SJSA1 (cell line): ENCODE measurements at regions not wholly inside any gene's neighbourhood (a gene's known extent, or its start where the extent isn't known, plus 50 kb on each side); places are given as distances from the start of the nearest gene placed in this dataset.
"Not testable (repeated sequence)": the region's sequence is repeated elsewhere in the genome, so short reads cannot be mapped to it uniquely, and the experiment has no call there.

Experiments used
- DNase-seq, 2 experiments: peaks; one replicate each; pipeline ENCODE4 v3.0.0-alpha.2; 2015 to 2020; ENCODE audit warnings: low spot score in 2 of 2, low read depth in 1 of 2
- H3K27ac ChIP-seq: fragments of 250-450 bp; sonication (Bioruptor Pico); 2 replicates; pipeline ENCODE4 v1.5.1; 2020; ENCODE audit warnings: mild to moderate bottlenecking, moderate library complexity
- H3K27me3 ChIP-seq: fragments of 250-450 bp; sonication (Bioruptor Pico); replicated peaks from 2 replicates; pipeline ENCODE4 v1.5.1; 2020; ENCODE audit warnings: mild to moderate bottlenecking, moderate library complexity
- H3K36me3 ChIP-seq: fragments of 250-450 bp; sonication (Bioruptor Pico); 2 replicates; pipeline ENCODE4 v1.5.1; 2020; ENCODE audit warnings: mild to moderate bottlenecking
- H3K4me1 ChIP-seq: fragments of 250-450 bp; sonication (Bioruptor Pico); replicated peaks from 2 replicates; pipeline ENCODE4 v1.6.1; 2021; ENCODE audit warnings: mild to moderate bottlenecking
- H3K4me3 ChIP-seq: fragments of 250-450 bp; sonication (Bioruptor Pico); 2 replicates; pipeline ENCODE4 v1.5.1; 2020; ENCODE audit warnings: mild to moderate bottlenecking
- H3K9me3 ChIP-seq: fragments of 250-450 bp; sonication (Bioruptor Pico); replicated peaks from 2 replicates; pipeline ENCODE4 v1.5.1; 2020; ENCODE audit warnings: mild to moderate bottlenecking

- DNase-seq = peak in 1 of 2 experiments; percentile 3
- H3K4me1 ChIP-seq, H3K9me3 ChIP-seq, H3K27me3 ChIP-seq, H3K36me3 ChIP-seq, H3K27ac ChIP-seq, H3K4me3 ChIP-seq: not testable (repeated sequence)
Observed at GRCh38 chr5:86305050-86305449, 312.7 kb upstream of the COX7C start.

GRCh38 chr5:86314951-86315350 lies 302.8 kb upstream of the COX7C start:
- Histone ChIP-seq H3K4me1 (no peaks in the 10 kb centered on the region), H3K36me3 (no peaks in the 10 kb centered on the region), H3K27me3 (no peaks in the 10 kb centered on the region), H3K27ac (no peak overlapping the region), H3K9me3 (no peaks in the 10 kb centered on the region), H3K4me3 (no peak overlapping the region)
- no peak for DNase-seq

- Histone ChIP-seq H3K4me3 (no peak overlapping the region), H3K4me1 (no peaks in the 10 kb centered on the region), H3K36me3 (no peaks in the 10 kb centered on the region), H3K27me3 (no peaks in the 10 kb centered on the region), H3K9me3 (no peaks in the 10 kb centered on the region), H3K27ac (no peak overlapping the region)
- DNase-seq = no peak
Observed at GRCh38 chr5:86320266-86320665, 297.5 kb upstream of the COX7C start.

GRCh38 chr5:86329318-86329717 lies 288.4 kb upstream of the COX7C start:
- Histone ChIP-seq H3K36me3 (no peaks in the 10 kb centered on the region), H3K4me1 (no peaks in the 10 kb centered on the region), H3K9me3 (no peaks in the 10 kb centered on the region), H3K27ac (no peak overlapping the region), H3K27me3 (no peaks in the 10 kb centered on the region), H3K4me3 (no peak overlapping the region)
- no peak for DNase-seq

GRCh38 chr5:86330736-86331135 lies 287.0 kb upstream of the COX7C start:
- Histone ChIP-seq H3K4me1 (no peaks in the 10 kb centered on the region), H3K4me3 (no peak overlapping the region), H3K27me3 (no peaks in the 10 kb centered on the region), H3K9me3 (no peaks in the 10 kb centered on the region), H3K36me3 (no peaks in the 10 kb centered on the region), H3K27ac (no peak overlapping the region)
- DNase-seq = no peak

GRCh38 chr5:86332851-86333250 lies 284.9 kb upstream of the COX7C start:
- H3K4me1 ChIP-seq = no peaks in the 10 kb centered on the region
- H3K9me3 ChIP-seq = no peaks in the 10 kb centered on the region
- H3K36me3 ChIP-seq = no peaks in the 10 kb centered on the region
- no peak for DNase-seq
- no peaks in the 10 kb centered on the region; the same call in 1 of the 2 replicates for H3K27me3 ChIP-seq
- H3K27ac ChIP-seq = no peak overlapping the region
- H3K4me3 ChIP-seq = no peak overlapping the region

- H3K36me3 ChIP-seq = no peaks in the 10 kb centered on the region
- H3K27me3 ChIP-seq = no peaks in the 10 kb centered on the region; the same call in 1 of the 2 replicates
- no peaks in the 10 kb centered on the region for H3K4me1 ChIP-seq
- no peak overlapping the region for H3K4me3 ChIP-seq
- H3K27ac ChIP-seq = no peak overlapping the region
- DNase-seq = no peak
- no peaks in the 10 kb centered on the region for H3K9me3 ChIP-seq
Observed at GRCh38 chr5:86337667-86338460, 279.9 kb upstream of the COX7C start.

GRCh38 chr5:86354664-86355063 lies 263.1 kb upstream of the COX7C start:
- Histone ChIP-seq H3K4me1 (no peaks in the 10 kb centered on the region), H3K27ac (no peak overlapping the region), H3K4me3 (no peak overlapping the region), H3K9me3 (no peaks in the 10 kb centered on the region), H3K27me3 (no peaks in the 10 kb centered on the region), H3K36me3 (no peaks in the 10 kb centered on the region)
- no peak for DNase-seq

GRCh38 chr5:86360801-86361200 lies 256.9 kb upstream of the COX7C start:
- DNase-seq = no peak
- Histone ChIP-seq H3K36me3 (no peaks in the 10 kb centered on the region), H3K4me1 (no peaks in the 10 kb centered on the region), H3K27ac (no peak overlapping the region), H3K4me3 (no peak overlapping the region), H3K9me3 (no peaks in the 10 kb centered on the region), H3K27me3 (no peaks in the 10 kb centered on the region)

- Histone ChIP-seq H3K4me3 (no peak overlapping the region), H3K27me3 (no peaks in the 10 kb centered on the region), H3K36me3 (no peaks in the 10 kb centered on the region), H3K4me1 (no peaks in the 10 kb centered on the region), H3K9me3 (no peaks in the 10 kb centered on the region), H3K27ac (no peak overlapping the region)
- no peak for DNase-seq
Observed at GRCh38 chr5:86371061-86371460, 246.7 kb upstream of the COX7C start.

GRCh38 chr5:86374611-86375010 lies 243.1 kb upstream of the COX7C start:
- H3K9me3 ChIP-seq = no peaks in the 10 kb centered on the region
- H3K27ac ChIP-seq = no peak overlapping the region
- no peaks in the 10 kb centered on the region for H3K27me3 ChIP-seq
- no peaks in the 10 kb centered on the region for H3K36me3 ChIP-seq
- DNase-seq = no peak
- no peak overlapping the region for H3K4me3 ChIP-seq
- no peaks in the 10 kb centered on the region for H3K4me1 ChIP-seq

GRCh38 chr5:86376214-86376613 lies 241.5 kb upstream of the COX7C start:
- Histone ChIP-seq H3K27ac (no peak overlapping the region), H3K4me3 (no peak overlapping the region), H3K9me3 (no peaks in the 10 kb centered on the region), H3K27me3 (no peaks in the 10 kb centered on the region), H3K36me3 (no peaks in the 10 kb centered on the region), H3K4me1 (no peaks in the 10 kb centered on the region)
- DNase-seq = no peak

GRCh38 chr5:86403190-86403589 lies 214.6 kb upstream of the COX7C start:
- DNase-seq = no peak
- H3K27me3 ChIP-seq = no peaks in the 10 kb centered on the region

GRCh38 chr5:86404256-86404655 lies 213.5 kb upstream of the COX7C start:
- DNase-seq = no peak
- Histone ChIP-seq H3K9me3 (no peaks in the 10 kb centered on the region), H3K4me3 (no peak overlapping the region), H3K27me3 (no peaks in the 10 kb centered on the region; the same call in 1 of the 2 replicates), H3K4me1 (no peaks in the 10 kb centered on the region), H3K27ac (no peak overlapping the region), H3K36me3 (no peaks in the 10 kb centered on the region)

More at GRCh38 chr5:86403190-86403589, 214.6 kb upstream of the COX7C start:
- Histone ChIP-seq H3K9me3 (no peaks in the 10 kb centered on the region), H3K4me3 (no peak overlapping the region), H3K27ac (no peak overlapping the region), H3K36me3 (no peaks in the 10 kb centered on the region), H3K4me1 (no peaks in the 10 kb centered on the region)

- no peak for DNase-seq
- Histone ChIP-seq H3K4me3 (no peak overlapping the region), H3K27me3 (no peaks in the 10 kb centered on the region; the same call in 1 of the 2 replicates), H3K27ac (no peak overlapping the region), H3K4me1 (no peaks in the 10 kb centered on the region), H3K9me3 (no peaks in the 10 kb centered on the region), H3K36me3 (no peaks in the 10 kb centered on the region)
Observed at GRCh38 chr5:86407711-86408110, 210.0 kb upstream of the COX7C start.
